Activated naive CD8-positive, alpha-beta T cell (primary cell): ENCODE measurements at regions not wholly inside any gene's neighbourhood (a gene's known extent, or its start where the extent isn't known, plus 50 kb on each side); places are given as distances from the start of the nearest gene placed in this dataset.

Experiments
- H3K27ac Mint-ChIP-seq: one replicate; pipeline ENCODE4 v1.8.0; 2021; ENCODE audit warnings: mixed read lengths
- H3K27me3 Mint-ChIP-seq: one replicate; pipeline ENCODE4 v1.8.0; 2021; ENCODE audit warnings: mixed read lengths
- H3K36me3 Mint-ChIP-seq: one replicate; pipeline ENCODE4 v1.8.0; 2021; ENCODE audit warnings: mixed read lengths
- H3K4me1 Mint-ChIP-seq: one replicate; pipeline ENCODE4 v1.8.0; 2021; ENCODE audit warnings: low read depth, mixed read lengths
- H3K4me3 Mint-ChIP-seq: one replicate; pipeline ENCODE4 v1.8.0; 2021; ENCODE audit warnings: mild to moderate bottlenecking, mixed read lengths
- H3K9me3 Mint-ChIP-seq: one replicate; pipeline ENCODE4 v1.8.0; 2021; ENCODE audit warnings: low read depth, mixed read lengths

GRCh38 chr3:160106905-160107861 is 118.0 kb upstream of the C3orf80 start:
- H3K27me3 Mint-ChIP-seq: peaks cover 2% of the 10 kb centered on the region
- H3K36me3 Mint-ChIP-seq: no peaks in the 10 kb centered on the region
- H3K4me3 Mint-ChIP-seq: no peak overlapping the region
- H3K4me1 Mint-ChIP-seq: no peaks in the 10 kb centered on the region
- no peak overlapping the region for H3K27ac Mint-ChIP-seq
- no peaks in the 10 kb centered on the region for H3K9me3 Mint-ChIP-seq

DNA sequence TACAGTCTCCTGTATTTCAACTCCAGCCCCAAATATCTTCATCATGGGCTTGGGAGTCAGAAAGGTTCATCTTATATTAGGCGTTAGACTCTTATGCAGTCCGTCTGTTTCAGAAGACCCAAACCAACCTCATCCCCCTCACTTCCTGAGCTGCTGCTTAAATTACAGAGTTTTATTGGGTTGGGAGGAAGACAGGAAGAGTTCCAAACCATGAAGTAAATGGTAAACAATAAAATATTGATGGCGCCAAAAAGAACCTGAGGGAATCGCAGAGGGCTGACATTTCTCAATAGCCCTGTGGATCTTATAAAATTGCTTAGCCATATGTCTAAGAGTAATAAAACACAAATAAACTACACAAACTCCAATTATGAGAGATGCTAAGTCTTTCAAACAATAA is 116.9 kb upstream of the C3orf80 start:
- Mint-ChIP-seq H3K4me3 (no peak overlapping the region), H3K27me3 (peaks cover 2% of the 10 kb centered on the region), H3K4me1 (no peaks in the 10 kb centered on the region), H3K27ac (no peak overlapping the region), H3K36me3 (no peaks in the 10 kb centered on the region), H3K9me3 (no peaks in the 10 kb centered on the region)

DNA sequence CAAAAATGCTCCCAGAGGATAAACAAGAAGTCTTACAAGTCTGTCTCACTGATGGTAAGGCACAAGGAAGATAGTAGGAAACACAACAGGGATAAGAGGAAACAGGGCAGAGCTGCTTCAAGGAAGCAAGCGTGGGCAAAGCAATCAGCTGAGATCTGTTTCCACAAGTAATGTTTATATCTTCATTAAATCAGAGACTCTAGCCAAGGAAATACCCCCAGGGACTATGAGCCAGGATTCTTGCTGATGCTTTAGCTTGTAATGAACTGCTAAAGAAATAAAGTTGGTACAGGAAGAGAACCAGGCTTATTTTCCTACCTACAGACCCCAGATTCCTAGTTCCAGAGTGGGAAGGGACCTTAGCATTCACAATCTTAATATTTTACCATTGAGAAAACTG is 112.7 kb upstream of the C3orf80 start:
- no peaks in the 10 kb centered on the region for H3K36me3 Mint-ChIP-seq
- no peak overlapping the region for H3K4me3 Mint-ChIP-seq
- H3K27me3 Mint-ChIP-seq: peaks cover 3% of the 10 kb centered on the region
- no peak overlapping the region for H3K27ac Mint-ChIP-seq
- no peaks in the 10 kb centered on the region for H3K9me3 Mint-ChIP-seq
- H3K4me1 Mint-ChIP-seq: no peaks in the 10 kb centered on the region

GRCh38 chr3:160112996-160113395 is 112.2 kb upstream of the C3orf80 start:
- no peaks in the 10 kb centered on the region for H3K36me3 Mint-ChIP-seq
- H3K4me1 Mint-ChIP-seq: no peaks in the 10 kb centered on the region
- no peak overlapping the region for H3K27ac Mint-ChIP-seq
- no peak overlapping the region for H3K4me3 Mint-ChIP-seq
- no peaks in the 10 kb centered on the region for H3K9me3 Mint-ChIP-seq
- peaks cover 6% of the 10 kb centered on the region for H3K27me3 Mint-ChIP-seq

DNA sequence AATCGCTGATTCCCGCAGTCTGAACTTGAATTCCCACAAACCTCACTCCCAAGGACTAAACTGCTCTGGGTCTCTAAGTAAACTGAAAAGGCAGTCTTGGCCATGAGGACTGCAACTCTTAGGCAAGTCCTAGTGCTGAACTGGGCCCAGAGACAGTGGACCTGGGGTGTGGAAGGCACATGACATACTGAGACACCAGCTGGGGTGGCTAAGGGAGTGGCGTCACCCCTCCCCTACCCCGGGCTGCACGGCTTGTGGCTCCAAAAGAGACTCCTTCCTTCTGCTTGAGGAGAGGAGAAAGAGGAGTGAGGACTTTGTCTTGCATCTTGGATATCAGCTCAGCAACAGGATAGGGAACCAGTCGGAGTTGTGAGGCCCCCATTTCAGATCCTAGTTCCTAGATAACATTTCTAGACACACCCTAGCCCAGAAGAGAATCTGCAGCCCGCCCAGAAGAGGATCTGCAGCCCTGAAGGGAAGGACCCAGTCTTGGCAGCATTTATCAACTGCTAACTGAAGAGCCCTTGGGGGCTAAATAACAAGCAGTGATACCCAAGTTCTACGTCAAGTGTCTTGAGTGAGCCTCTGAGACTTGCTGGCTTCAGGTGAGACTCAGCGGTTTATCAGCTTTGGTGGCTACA is 110.7 kb upstream of the C3orf80 start:
- Mint-ChIP-seq H3K27ac (no peak overlapping the region), H3K27me3 (peaks cover 8% of the 10 kb centered on the region), H3K9me3 (no peaks in the 10 kb centered on the region), H3K4me1 (no peaks in the 10 kb centered on the region), H3K36me3 (no peaks in the 10 kb centered on the region), H3K4me3 (no peak overlapping the region)

DNA sequence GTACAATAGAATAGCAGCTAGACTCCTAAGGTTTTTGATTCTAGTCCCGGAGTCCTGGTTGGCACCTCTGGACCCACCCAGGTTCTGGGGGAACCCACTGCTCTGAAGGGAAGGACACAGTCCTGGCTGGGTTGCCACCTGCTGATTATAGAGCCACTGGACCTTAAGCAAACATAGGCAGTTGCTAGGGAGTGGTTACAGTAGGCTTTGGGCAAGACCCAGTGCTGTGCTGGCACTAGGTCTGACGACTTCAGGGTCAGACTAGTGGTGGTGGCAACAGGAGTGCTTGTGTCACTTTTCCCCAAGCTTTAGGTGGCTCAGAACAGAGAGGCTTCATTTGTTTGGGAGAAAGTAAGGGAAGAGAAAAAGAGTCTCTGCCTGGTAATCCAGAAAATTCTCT is 109.8 kb upstream of the C3orf80 start:
- H3K27ac Mint-ChIP-seq: no peak overlapping the region
- no peaks in the 10 kb centered on the region for H3K9me3 Mint-ChIP-seq
- no peaks in the 10 kb centered on the region for H3K4me1 Mint-ChIP-seq
- no peak overlapping the region for H3K4me3 Mint-ChIP-seq
- H3K36me3 Mint-ChIP-seq: no peaks in the 10 kb centered on the region
- H3K27me3 Mint-ChIP-seq: peaks cover 9% of the 10 kb centered on the region

- Mint-ChIP-seq H3K4me1 (no peaks in the 10 kb centered on the region), H3K4me3 (no peak overlapping the region), H3K27me3 (peaks cover 3% of the 10 kb centered on the region), H3K36me3 (no peaks in the 10 kb centered on the region), H3K9me3 (no peaks in the 10 kb centered on the region), H3K27ac (no peak overlapping the region)
Measured at GRCh38 chr3:160124224-160124623, 101.0 kb upstream of the C3orf80 start.

DNA sequence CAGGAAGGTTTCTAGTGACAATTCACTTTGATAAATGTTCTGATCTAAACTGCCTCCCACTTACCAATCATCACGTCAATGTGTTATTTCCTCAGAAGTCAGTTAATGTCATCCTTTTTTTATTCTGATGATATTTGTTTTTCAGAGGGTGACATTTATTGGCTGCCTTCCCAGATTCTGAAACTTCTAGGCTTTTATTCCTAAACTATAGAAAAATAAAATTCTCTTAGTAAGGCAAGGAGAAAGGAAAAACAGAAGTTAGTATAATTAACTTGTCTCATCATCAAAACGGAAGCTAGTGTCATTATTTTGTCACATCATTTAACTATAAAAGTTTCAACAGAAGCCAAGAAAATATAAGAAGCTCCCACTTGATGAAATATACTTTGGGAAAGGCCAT is 100.0 kb upstream of the C3orf80 start:
- Mint-ChIP-seq H3K4me1 (no peaks in the 10 kb centered on the region), H3K4me3 (no peak overlapping the region)

DNA sequence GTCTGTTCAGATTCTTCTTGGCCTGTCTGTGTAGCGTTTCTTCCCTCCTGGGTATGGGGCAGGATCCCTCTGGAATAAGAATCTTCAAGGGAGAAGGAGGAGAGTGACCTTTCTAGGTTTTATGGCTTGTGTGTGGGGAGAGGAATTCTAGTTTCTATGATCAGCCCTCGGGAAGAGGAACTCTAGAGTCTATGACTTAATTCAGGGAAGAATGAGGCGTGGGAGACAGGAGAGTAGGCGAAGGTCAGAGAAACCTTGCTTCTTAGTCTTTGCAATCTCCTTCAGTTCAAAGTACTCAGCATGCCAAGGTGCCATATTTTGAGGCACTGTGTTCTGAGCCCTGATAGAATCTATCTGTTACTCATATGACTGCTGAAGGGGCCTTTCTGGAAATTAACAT is 99.2 kb upstream of the C3orf80 start:
- H3K9me3 Mint-ChIP-seq: no peaks in the 10 kb centered on the region
- H3K36me3 Mint-ChIP-seq: no peaks in the 10 kb centered on the region
- no peak overlapping the region for H3K27ac Mint-ChIP-seq
- no peak overlapping the region for H3K4me3 Mint-ChIP-seq
- peaks cover 2% of the 10 kb centered on the region for H3K27me3 Mint-ChIP-seq
- no peaks in the 10 kb centered on the region for H3K4me1 Mint-ChIP-seq

More for the DNA sequence above, 100.0 kb upstream of the C3orf80 start:
- no peak overlapping the region for H3K27ac Mint-ChIP-seq
- no peaks in the 10 kb centered on the region for H3K9me3 Mint-ChIP-seq
- H3K27me3 Mint-ChIP-seq: peaks cover 2% of the 10 kb centered on the region
- no peaks in the 10 kb centered on the region for H3K36me3 Mint-ChIP-seq

DNA sequence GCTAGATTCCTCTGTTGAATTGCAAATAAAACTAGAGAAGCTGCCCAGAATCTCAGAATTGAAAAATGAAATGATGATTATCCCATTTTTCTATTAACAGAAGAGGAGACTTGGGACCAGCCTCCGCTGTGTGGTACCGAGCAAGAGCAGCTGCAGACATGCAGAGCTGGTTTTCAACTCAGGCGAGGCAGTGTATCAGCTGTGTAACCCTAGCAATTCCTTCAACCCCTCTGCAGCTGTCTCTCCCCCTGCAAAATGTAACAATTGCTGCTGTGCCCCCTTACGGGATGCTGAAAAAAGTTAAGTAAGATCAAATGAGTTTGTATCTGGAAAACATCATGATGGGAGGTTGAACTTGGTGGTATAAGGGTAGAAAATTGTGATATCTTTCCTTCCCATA is 98.5 kb upstream of the C3orf80 start:
- no peak overlapping the region for H3K27ac Mint-ChIP-seq
- no peaks in the 10 kb centered on the region for H3K36me3 Mint-ChIP-seq
- H3K27me3 Mint-ChIP-seq: peaks cover 2% of the 10 kb centered on the region
- H3K4me3 Mint-ChIP-seq: no peak overlapping the region
- H3K4me1 Mint-ChIP-seq: no peaks in the 10 kb centered on the region
- H3K9me3 Mint-ChIP-seq: no peaks in the 10 kb centered on the region

GRCh38 chr3:160127308-160127707 is 97.9 kb upstream of the C3orf80 start:
- Mint-ChIP-seq H3K4me3 (no peak overlapping the region), H3K4me1 (no peaks in the 10 kb centered on the region), H3K27ac (no peak overlapping the region), H3K36me3 (no peaks in the 10 kb centered on the region), H3K9me3 (no peaks in the 10 kb centered on the region), H3K27me3 (peaks cover 2% of the 10 kb centered on the region)

DNA sequence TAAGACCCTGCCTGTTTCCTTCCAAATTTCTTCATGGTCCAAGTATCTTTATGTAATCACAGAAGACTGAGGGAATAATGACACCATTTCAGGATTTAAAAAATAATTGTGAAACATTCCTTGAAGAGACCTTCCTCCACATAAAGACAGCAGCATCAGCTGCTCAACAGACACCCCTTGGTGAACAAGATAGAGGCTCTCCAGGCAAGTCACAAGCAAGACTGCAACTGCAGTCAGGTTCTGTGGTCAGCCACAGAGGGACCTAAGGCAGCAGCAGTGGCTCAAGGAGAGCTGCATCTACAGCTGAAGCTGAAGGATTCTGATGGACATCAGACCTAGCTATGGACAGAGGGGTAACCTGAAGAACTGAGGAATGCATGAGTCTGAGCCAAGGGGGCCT is 97.2 kb upstream of the C3orf80 start:
- Mint-ChIP-seq H3K9me3 (no peaks in the 10 kb centered on the region), H3K27me3 (peaks cover 2% of the 10 kb centered on the region), H3K4me1 (no peaks in the 10 kb centered on the region), H3K36me3 (no peaks in the 10 kb centered on the region), H3K27ac (no peak overlapping the region), H3K4me3 (no peak overlapping the region)

DNA sequence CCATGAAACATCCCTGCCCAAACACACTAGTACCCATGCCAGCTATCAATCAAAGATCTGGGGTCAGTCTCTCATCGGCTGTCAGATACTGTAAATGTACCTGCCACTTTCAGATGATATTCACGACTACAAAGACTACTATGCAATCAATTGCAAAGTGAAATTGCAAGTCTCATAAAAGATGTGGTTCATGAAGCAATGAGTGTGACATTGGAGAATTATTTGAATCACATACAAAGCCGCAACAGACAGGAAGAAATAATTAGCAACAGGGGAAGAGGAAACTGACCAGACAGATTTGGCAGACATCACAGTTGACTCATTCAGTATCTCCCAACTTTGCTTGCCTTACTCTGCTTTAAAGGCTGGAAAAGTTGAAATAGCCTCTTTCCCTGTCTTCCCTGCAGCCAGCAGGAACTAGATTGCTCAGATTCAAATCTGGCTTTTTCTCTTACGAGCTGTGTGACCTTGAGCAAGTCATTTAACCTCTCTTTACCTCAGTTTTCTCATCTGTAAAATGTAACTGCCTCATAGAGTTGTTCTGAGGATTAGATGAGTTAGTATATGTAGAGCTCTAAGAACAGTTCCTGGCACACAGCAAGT is 95.7 kb upstream of the C3orf80 start:
- Mint-ChIP-seq H3K36me3 (no peaks in the 10 kb centered on the region), H3K4me3 (no peak overlapping the region), H3K27ac (no peak overlapping the region), H3K9me3 (no peaks in the 10 kb centered on the region), H3K4me1 (no peaks in the 10 kb centered on the region), H3K27me3 (peaks cover 2% of the 10 kb centered on the region)

DNA sequence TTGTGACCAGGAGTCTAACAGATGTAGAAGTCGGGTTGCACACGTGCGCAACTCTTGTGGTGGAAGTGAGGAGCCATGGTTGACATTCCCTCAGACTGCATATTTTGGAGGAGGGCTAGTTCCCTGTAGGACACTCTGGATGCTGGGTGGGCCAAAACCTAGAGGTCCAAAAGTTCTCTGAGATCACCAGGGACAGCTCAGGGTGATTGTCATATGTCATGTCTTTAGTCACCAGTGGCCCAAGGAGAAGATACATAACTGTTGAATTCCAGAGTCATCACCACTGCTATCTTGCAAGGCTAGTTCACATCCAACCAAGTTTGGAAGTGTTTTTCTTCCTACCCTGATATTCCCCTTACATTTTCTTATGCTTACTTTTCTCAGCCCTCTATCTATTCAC is 95.2 kb upstream of the C3orf80 start:
- H3K9me3 Mint-ChIP-seq: no peaks in the 10 kb centered on the region
- peaks cover 2% of the 10 kb centered on the region for H3K27me3 Mint-ChIP-seq
- H3K27ac Mint-ChIP-seq: no peak overlapping the region
- H3K4me3 Mint-ChIP-seq: no peak overlapping the region
- no peaks in the 10 kb centered on the region for H3K4me1 Mint-ChIP-seq
- no peaks in the 10 kb centered on the region for H3K36me3 Mint-ChIP-seq

GRCh38 chr3:160130950-160131349 is 94.3 kb upstream of the C3orf80 start:
- no peaks in the 10 kb centered on the region for H3K4me1 Mint-ChIP-seq
- peaks cover 2% of the 10 kb centered on the region for H3K27me3 Mint-ChIP-seq
- no peak overlapping the region for H3K27ac Mint-ChIP-seq

More at GRCh38 chr3:160130950-160131349, 94.3 kb upstream of the C3orf80 start:
- Mint-ChIP-seq H3K36me3 (no peaks in the 10 kb centered on the region), H3K4me3 (no peak overlapping the region), H3K9me3 (no peaks in the 10 kb centered on the region)
